M059J (cell line): ENCODE measurements at regions not wholly inside any gene's neighbourhood (a gene's known extent, or its start where the extent isn't known, plus 50 kb on each side); places are given as distances from the start of the nearest gene placed in this dataset.
"Not testable (repeated sequence)": the region's sequence is repeated elsewhere in the genome, so short reads cannot be mapped to it uniquely, and the experiment has no call there.

Source experiments
- DNase-seq: peaks from one replicate; pipeline ENCODE4 v3.0.0-alpha.2; 2012; ENCODE audit warnings: low read depth

GRCh38 chr1:2949966-2950925 is 71.0 kb upstream of the ACTRT2 start:
- DNase-seq, result no peak

GRCh38 chr1:2950926-2951305 is 70.4 kb upstream of the ACTRT2 start:
- DNase-seq, result no peak

DNA sequence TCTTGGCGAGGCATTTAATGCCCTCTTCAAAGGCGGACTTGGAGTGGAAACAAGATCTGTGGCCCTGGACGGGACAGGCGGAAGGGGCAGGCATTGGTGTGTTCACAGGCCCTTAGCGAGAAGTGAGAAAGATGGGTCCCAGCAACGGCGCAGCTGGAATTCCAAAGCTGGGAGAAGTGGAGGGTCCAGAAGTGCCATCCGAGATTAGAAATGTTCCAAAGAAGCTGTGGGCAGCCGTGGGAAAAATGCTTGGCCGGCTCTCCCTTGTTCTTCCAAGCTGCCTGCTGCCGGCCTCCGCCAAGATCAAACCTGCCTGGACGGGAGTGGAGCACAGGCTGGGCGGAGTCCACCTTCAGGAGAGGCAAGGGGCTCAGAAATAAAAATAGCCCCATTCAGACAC is 69.4 kb upstream of the ACTRT2 start:
- no peak for DNase-seq

GRCh38 chr1:2952371-2952770 is 68.9 kb upstream of the ACTRT2 start:
- no peak for DNase-seq

DNA sequence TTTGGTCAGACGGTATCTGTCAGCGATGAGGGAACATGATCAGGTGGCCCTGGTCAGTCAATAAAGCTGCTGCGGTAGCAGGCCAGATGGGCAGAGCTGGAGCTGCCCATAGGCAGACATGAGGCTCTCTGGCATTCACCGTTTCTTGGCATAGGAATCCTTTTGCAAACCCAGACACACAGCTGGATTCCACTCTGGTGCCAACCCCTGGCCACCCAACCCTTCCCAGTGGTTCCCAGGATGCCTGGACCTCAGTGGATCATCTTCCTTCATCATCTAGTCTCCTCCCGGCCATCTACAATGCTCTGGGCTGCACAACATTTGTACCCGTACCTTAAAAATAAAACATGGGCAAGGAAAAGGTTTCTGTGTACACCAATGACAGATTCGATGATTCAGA is 68.3 kb upstream of the ACTRT2 start:
- no peak for DNase-seq

GRCh38 chr1:2953688-2954285 is 67.5 kb upstream of the ACTRT2 start:
- DNase-seq, result no peak

- no peak for DNase-seq
Observed at GRCh38 chr1:2955652-2956051, 65.6 kb upstream of the ACTRT2 start.

DNA sequence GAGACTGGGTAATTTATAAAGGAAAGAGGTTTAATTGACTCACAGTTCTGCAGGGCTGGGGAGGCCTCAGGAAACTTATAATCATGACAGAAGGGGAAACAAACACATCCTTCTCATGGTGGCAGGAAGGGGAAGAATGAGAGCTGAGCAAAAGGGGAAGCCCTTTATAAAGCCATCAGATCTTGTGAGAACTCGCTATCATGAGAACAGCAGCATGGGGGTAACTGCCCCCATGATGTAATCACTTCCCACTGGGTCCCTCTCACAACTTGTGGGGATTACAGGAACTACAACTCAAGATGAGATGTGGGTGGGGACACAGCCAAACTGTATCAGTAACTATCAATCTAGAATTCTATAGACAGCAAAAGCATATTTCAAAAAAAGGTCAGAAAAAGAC is 64.7 kb upstream of the ACTRT2 start:
- DNase-seq, result no peak

DNA sequence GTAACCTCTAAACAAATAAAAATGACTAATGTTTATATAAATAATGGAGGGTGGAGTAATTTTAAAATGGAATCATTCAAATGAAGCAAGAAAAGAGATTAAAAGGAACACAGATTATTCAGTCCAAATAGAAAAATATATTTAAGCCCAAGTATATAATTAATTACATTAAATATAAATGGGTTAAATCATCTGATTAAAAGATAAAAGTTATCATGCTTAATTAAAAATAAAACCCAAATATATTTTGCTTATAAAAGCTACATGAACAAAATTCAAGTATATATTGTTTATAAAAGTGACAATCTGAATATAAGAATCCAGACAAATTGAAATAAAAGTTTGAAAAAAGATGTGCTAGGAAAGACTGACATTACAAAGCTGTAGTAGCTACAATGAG is 63.9 kb upstream of the ACTRT2 start:
- DNase-seq, result no peak

GRCh38 chr1:2959881-2960280 is 61.4 kb upstream of the ACTRT2 start:
- DNase-seq, result not testable (repeated sequence)

DNA sequence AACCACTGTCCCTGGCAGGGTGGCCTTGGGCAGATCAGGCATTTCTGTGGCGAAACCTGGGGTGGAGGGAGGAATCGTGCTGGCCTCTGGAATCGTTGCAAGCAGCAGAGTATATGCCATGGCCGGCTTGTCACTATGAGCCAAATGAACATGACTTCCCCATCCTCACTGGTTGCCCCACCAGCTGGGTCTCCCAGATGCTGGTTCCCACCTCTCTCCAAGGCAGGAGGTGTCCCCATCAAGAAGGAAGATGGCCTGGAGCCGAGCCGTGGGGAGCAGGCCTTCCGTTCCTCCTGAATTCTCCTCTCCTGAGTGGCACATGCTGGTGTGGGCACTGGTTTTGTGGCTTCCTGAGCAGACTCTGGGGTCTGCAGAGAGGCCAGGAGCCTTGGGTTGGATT is 60.2 kb upstream of the ACTRT2 start:
- no peak for DNase-seq

- DNase-seq, result no peak
Observed at GRCh38 chr1:2961661-2962060, 59.6 kb upstream of the ACTRT2 start.

DNA sequence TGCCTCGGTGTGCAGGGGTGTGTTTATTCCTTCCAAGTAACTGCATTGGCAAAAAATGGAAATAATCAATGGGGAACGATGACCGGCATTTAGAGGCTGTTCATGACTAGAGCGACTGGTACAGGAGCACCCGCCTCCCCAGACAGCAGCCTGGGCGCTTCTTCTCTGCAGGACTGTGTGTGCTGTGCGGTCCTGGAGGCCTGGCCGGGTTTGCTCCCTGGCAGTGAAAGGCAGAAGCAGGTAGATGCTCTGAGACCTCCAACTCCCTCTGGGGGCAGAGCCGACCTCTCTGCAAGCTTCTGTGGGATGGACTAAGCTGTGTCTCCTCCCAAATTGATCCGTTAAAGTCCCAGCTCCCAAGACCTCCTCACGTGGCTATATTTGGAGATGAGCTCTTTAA is 59.2 kb upstream of the ACTRT2 start:
- no peak for DNase-seq

- DNase-seq, result no peak
Observed at GRCh38 chr1:2962541-2962940, 58.7 kb upstream of the ACTRT2 start.

GRCh38 chr1:2962946-2963345 is 58.3 kb upstream of the ACTRT2 start:
- no peak for DNase-seq

- no peak for DNase-seq
Observed at GRCh38 chr1:2965676-2966075, 55.6 kb upstream of the ACTRT2 start.

GRCh38 chr1:2966449-2967328 is 54.6 kb upstream of the ACTRT2 start:
- DNase-seq, result no peak

DNA sequence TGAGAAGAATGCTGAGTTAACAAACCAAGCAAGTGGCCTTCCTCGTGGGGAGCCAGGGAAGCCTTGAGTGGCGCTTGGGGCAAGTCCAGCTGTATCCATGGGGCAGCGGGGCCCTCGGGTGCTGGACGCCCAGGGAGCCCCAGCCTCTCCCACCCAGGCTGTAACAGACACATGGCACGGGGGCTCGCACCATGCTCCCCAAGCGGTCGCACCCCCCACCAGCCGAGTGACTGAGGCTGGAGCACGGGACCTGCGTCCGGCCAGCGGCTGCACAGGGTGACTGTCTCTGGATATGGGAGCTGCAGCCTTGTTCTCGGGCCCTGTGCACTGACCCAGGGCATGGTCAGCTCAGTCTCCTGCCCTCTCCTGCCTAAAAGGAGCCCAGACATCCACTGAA is 53.9 kb upstream of the ACTRT2 start:
- no peak for DNase-seq

GRCh38 chr1:2967881-2968280 is 53.4 kb upstream of the ACTRT2 start:
- DNase-seq, result no peak

GRCh38 chr1:2968471-2968881 is 52.8 kb upstream of the ACTRT2 start:
- DNase-seq, result no peak

GRCh38 chr1:2969011-2969844 is 52.0 kb upstream of the ACTRT2 start:
- DNase-seq, result no peak
